22Rv1 (cell line): ENCODE measurements at regions not wholly inside any gene's neighbourhood (a gene's known extent, or its start where the extent isn't known, plus 50 kb on each side); places are given as distances from the start of the nearest gene placed in this dataset.

Experiments
- H3K27ac ChIP-seq: fragments of 450-650 bp; 2 replicates; pipeline ENCODE4 v1.5.1; 2017
- CTCF ChIP-seq: fragments of 450-650 bp; IDR thresholded peaks from 2 replicates; pipeline ENCODE4 v1.5.1; 2017; ENCODE audit warnings: mild to moderate bottlenecking
- ZFX ChIP-seq: fragments of 450-650 bp; IDR thresholded peaks from 2 replicates; pipeline ENCODE4 v1.6.1; 2017; ENCODE audit warnings: antibody characterized with exemption, borderline replicate concordance

GRCh38 chr5:9972059-9972458 is 277.6 kb downstream of the ATPSCKMT start:
- TF ChIP-seq CTCF (no peak), ZFX (no peak)
- H3K27ac ChIP-seq: no peak overlapping the region

GRCh38 chr5:9971301-9971700 is 278.4 kb downstream of the ATPSCKMT start:
- no peak overlapping the region for H3K27ac ChIP-seq
- TF ChIP-seq ZFX (no peak), CTCF (no peak)

GRCh38 chr5:9958914-9959313 is 290.8 kb downstream of the ATPSCKMT start:
- H3K27ac ChIP-seq: no peak overlapping the region
- TF ChIP-seq CTCF: no peak
- TF ChIP-seq ZFX: no peak

- H3K27ac ChIP-seq: no peak overlapping the region
- TF ChIP-seq CTCF (no peak), ZFX (no peak)
These were observed 292.5 kb downstream of the ATPSCKMT start for GRCh38 chr5:9957214-9957613.

- TF ChIP-seq CTCF (no peak), ZFX (no peak)
These were observed 293.0 kb downstream of the ATPSCKMT start for GRCh38 chr5:9956725-9957124.

GRCh38 chr5:9955586-9955985 is 294.1 kb downstream of the ATPSCKMT start:
- TF ChIP-seq CTCF: no peak
- no peak for TF ChIP-seq ZFX
- no peak overlapping the region for H3K27ac ChIP-seq

More at GRCh38 chr5:9956725-9957124, 293.0 kb downstream of the ATPSCKMT start:
- H3K27ac ChIP-seq: no peak overlapping the region

- TF ChIP-seq CTCF (no peak), ZFX (no peak)
- no peak overlapping the region for H3K27ac ChIP-seq
These were observed 294.8 kb downstream of the ATPSCKMT start for GRCh38 chr5:9954869-9955268.
